OCI-LY3 (cell line): ENCODE measurements at regions not wholly inside any gene's neighbourhood (a gene's known extent, or its start where the extent isn't known, plus 50 kb on each side); places are given as distances from the start of the nearest gene placed in this dataset.

Experiments
- H2AFZ ChIP-seq: fragments of 200-600, 300-600 bp; shearing (Covaris generic); 2 replicates; pipeline ENCODE4 v1.6.0; 2014; ENCODE audit warnings: antibody characterized with exemption, low read depth, low read length
- H3K27ac ChIP-seq: fragments of 200-600, 300-600 bp; sonication (generic); 2 replicates; pipeline ENCODE4 v1.5.1; 2014; ENCODE audit warnings: mild to moderate bottlenecking, low read length, moderate library complexity, mixed read lengths
- H3K27me3 ChIP-seq: fragments of 200-600, 300-600 bp; sonication (generic); 2 replicates; pipeline ENCODE4 v1.6.1; 2014; ENCODE audit warnings: low read depth, low read length, mixed read lengths
- H3K36me3 ChIP-seq: fragments of 200-600, 300-600 bp; sonication (generic); replicated peaks from 2 replicates; pipeline ENCODE3; 2014; ENCODE audit warnings: low read depth, low read length, mixed read lengths
- H3K4me1 ChIP-seq: fragments of 300-600, 200-600 bp; sonication (generic); 2 replicates; pipeline ENCODE4 v1.6.1; 2014; ENCODE audit warnings: low read length, mixed read lengths
- H3K4me2 ChIP-seq: fragments of 200-600, 300-600 bp; sonication (generic); 2 replicates; pipeline ENCODE4 v1.6.1; 2014; ENCODE audit warnings: low read length, mixed read lengths
- H3K4me3 ChIP-seq: fragments of 300-600, 200-600 bp; sonication (generic); 2 replicates; pipeline ENCODE4 v1.5.1; 2014; ENCODE audit warnings: antibody characterized with exemption, mild to moderate bottlenecking, low read length, moderate library complexity
- H3K79me2 ChIP-seq: fragments of 300-600, 200-600 bp; shearing (Covaris generic); 2 replicates; pipeline ENCODE4 v1.6.1; 2014; ENCODE audit warnings: mild to moderate bottlenecking, low read length, mixed read lengths
- H3K9ac ChIP-seq: fragments of 300-600, 200-600 bp; shearing (Covaris generic); 2 replicates; pipeline ENCODE4 v1.6.0; 2014; ENCODE audit warnings: mild to moderate bottlenecking, low read length, moderate library complexity
- H3K9me3 ChIP-seq: fragments of 200-600, 300-600 bp; shearing (Covaris generic); 2 replicates; pipeline ENCODE4 v1.6.1; 2014; ENCODE audit warnings: low read length, mixed read lengths; ENCODE audit not compliant: insufficient read depth
- H4K20me1 ChIP-seq: fragments of 200-600, 300-600 bp; sonication (generic); 2 replicates; pipeline ENCODE4 v1.6.1; 2016; ENCODE audit warnings: low read length, mixed read lengths; ENCODE audit not compliant: insufficient read depth
- EZH2phosphoT487 ChIP-seq: fragments of 200-600 bp; shearing (Covaris generic); IDR thresholded peaks from 2 replicates; pipeline ENCODE4 v1.6.1; 2018; ENCODE audit warnings: antibody characterized with exemption, mixed run types, low read depth
- TF ChIP-seq, protein P1 (sequence below): fragments of 200-600, 300-600 bp; sonication (generic); IDR thresholded peaks from 2 replicates; pipeline ENCODE4 v1.5.1; 2014; ENCODE audit warnings: antibody characterized with exemption, low read length, low read depth

DNA sequence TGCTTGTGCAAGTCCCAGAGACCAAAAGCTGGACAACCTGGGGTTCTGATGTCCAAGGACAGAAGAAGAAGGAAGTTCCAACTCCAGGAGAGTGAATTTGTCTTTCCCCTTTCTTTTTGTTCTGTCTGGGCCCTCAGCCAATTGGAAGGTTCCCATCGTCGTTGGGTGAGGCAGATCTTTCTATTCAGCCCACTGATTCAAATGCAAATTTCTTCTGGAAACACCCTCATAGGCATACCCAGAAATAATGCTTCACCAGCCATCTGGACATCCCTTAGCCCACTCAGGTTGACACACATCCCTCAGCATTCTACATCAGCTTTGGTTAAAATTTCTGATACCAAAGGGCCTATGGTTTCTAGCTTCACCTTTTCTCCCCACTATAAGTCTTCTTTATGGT lies 156.5 kb downstream of the SP3 start:
- Histone ChIP-seq H2AFZ (no peak overlapping the region), H3K27ac (no peak overlapping the region), H3K27me3 (peaks cover 10% of the 10 kb centered on the region), H3K4me1 (no peaks in the 10 kb centered on the region), H3K36me3 (no peaks in the 10 kb centered on the region), H3K9me3 (no peaks in the 10 kb centered on the region), H3K79me2 (no peaks in the 10 kb centered on the region), H3K4me2 (no peak overlapping the region), H4K20me1 (no peaks in the 10 kb centered on the region), H3K4me3 (no peak overlapping the region), H3K9ac (no peak overlapping the region)
- TF ChIP-seq, protein P1, sequence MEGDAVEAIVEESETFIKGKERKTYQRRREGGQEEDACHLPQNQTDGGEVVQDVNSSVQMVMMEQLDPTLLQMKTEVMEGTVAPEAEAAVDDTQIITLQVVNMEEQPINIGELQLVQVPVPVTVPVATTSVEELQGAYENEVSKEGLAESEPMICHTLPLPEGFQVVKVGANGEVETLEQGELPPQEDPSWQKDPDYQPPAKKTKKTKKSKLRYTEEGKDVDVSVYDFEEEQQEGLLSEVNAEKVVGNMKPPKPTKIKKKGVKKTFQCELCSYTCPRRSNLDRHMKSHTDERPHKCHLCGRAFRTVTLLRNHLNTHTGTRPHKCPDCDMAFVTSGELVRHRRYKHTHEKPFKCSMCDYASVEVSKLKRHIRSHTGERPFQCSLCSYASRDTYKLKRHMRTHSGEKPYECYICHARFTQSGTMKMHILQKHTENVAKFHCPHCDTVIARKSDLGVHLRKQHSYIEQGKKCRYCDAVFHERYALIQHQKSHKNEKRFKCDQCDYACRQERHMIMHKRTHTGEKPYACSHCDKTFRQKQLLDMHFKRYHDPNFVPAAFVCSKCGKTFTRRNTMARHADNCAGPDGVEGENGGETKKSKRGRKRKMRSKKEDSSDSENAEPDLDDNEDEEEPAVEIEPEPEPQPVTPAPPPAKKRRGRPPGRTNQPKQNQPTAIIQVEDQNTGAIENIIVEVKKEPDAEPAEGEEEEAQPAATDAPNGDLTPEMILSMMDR, result no peak
- TF ChIP-seq EZH2phosphoT487, result no peak

GRCh38 chr2:173812321-173812720 lies 152.9 kb downstream of the SP3 start:
- H3K9me3 ChIP-seq, result no peaks in the 10 kb centered on the region
- H2AFZ ChIP-seq, result no peak overlapping the region
- H3K4me3 ChIP-seq, result no peak overlapping the region
- no peak overlapping the region for H3K27ac ChIP-seq
- peaks cover 14% of the 10 kb centered on the region for H3K27me3 ChIP-seq
- H3K36me3 ChIP-seq, result no peaks in the 10 kb centered on the region
- TF ChIP-seq EZH2phosphoT487, result no peak
- TF ChIP-seq, protein P1, result no peak
- no peak overlapping the region for H3K9ac ChIP-seq
- no peaks in the 10 kb centered on the region for H3K4me1 ChIP-seq
- H3K4me2 ChIP-seq, result no peak overlapping the region
- H3K79me2 ChIP-seq, result no peaks in the 10 kb centered on the region
- no peaks in the 10 kb centered on the region for H4K20me1 ChIP-seq

- H3K9ac ChIP-seq, result no peak overlapping the region
- no peaks in the 10 kb centered on the region for H3K9me3 ChIP-seq
- H3K4me3 ChIP-seq, result no peak overlapping the region
- no peak overlapping the region for H3K27ac ChIP-seq
- no peaks in the 10 kb centered on the region for H4K20me1 ChIP-seq
- H3K79me2 ChIP-seq, result no peaks in the 10 kb centered on the region
- peaks cover 14% of the 10 kb centered on the region for H3K27me3 ChIP-seq
- H3K4me1 ChIP-seq, result no peaks in the 10 kb centered on the region
- no peak overlapping the region for H3K4me2 ChIP-seq
- H2AFZ ChIP-seq, result no peak overlapping the region
- no peaks in the 10 kb centered on the region for H3K36me3 ChIP-seq
- TF ChIP-seq EZH2phosphoT487, result no peak
- TF ChIP-seq, protein P1, result no peak
Observed at GRCh38 chr2:173814306-173814705, 150.9 kb downstream of the SP3 start.

DNA sequence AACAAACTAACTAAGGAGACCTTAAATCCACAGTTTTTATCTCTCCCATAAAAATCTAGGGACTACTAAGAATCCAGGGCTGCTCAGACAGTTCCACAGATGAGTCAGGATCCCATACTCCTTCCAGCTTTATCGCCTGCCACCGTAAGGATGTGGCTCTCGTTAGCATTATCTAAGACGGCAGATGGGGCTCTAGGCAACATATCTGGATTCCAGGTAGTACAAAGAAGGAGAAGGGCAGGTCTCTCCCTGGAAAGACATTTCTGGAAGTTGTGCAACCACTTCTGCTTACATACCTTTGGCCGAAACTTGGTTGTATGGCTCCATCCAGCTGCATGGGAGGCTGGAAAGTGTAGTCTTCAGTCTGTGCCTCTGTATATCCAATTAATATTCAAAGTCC lies 149.4 kb downstream of the SP3 start:
- no peak overlapping the region for H3K27ac ChIP-seq
- TF ChIP-seq, protein P1, result no peak
- TF ChIP-seq EZH2phosphoT487, result no peak
- no peaks in the 10 kb centered on the region for H3K9me3 ChIP-seq
- peaks cover 28% of the 10 kb centered on the region for H3K27me3 ChIP-seq
- no peaks in the 10 kb centered on the region for H3K79me2 ChIP-seq
- no peaks in the 10 kb centered on the region for H3K4me1 ChIP-seq
- H3K36me3 ChIP-seq, result no peaks in the 10 kb centered on the region
- H3K9ac ChIP-seq, result no peak overlapping the region
- no peak overlapping the region for H3K4me3 ChIP-seq
- H3K4me2 ChIP-seq, result no peak overlapping the region
- no peaks in the 10 kb centered on the region for H4K20me1 ChIP-seq
- no peak overlapping the region for H2AFZ ChIP-seq
